H9 (cell line): ENCODE measurements at regions not wholly inside any gene's neighbourhood (a gene's known extent, or its start where the extent isn't known, plus 50 kb on each side); places are given as distances from the start of the nearest gene placed in this dataset.

Experiments used
- DNase-seq: peaks from one replicate; pipeline ENCODE4 v3.0.0-alpha.2; 2017
- H2AFZ ChIP-seq: one replicate; pipeline ENCODE4 v1.6.1; 2013; ENCODE audit warnings: mild to moderate bottlenecking, low read length, control low read depth, moderate library complexity
- H2AK5ac ChIP-seq: 2 replicates; pipeline ENCODE4 v1.6.1; 2013; ENCODE audit warnings: low read length, control low read depth, mixed read lengths; ENCODE audit not compliant: insufficient read length
- H2BK120ac ChIP-seq: one replicate; pipeline ENCODE4 v1.6.1; 2013; ENCODE audit warnings: low read depth, mild to moderate bottlenecking, low read length, control low read depth, inconsistent platforms; ENCODE audit not compliant: poor library complexity, severe bottlenecking
- H2BK12ac ChIP-seq: 2 replicates; pipeline ENCODE4 v1.6.1; 2013; ENCODE audit warnings: low read length, control low read depth, mixed read lengths, low read depth; ENCODE audit not compliant: insufficient read length
- H2BK15ac ChIP-seq: 2 replicates; pipeline ENCODE4 v1.6.1; 2013; ENCODE audit warnings: low read depth, low read length, control low read depth
- H2BK20ac ChIP-seq: one replicate; pipeline ENCODE4 v1.6.1; 2013; ENCODE audit warnings: low read depth, mild to moderate bottlenecking, low read length, control low read depth, inconsistent platforms; ENCODE audit not compliant: poor library complexity, severe bottlenecking
- H2BK5ac ChIP-seq: 2 replicates; pipeline ENCODE4 v1.6.1; 2013; ENCODE audit warnings: low read length, control low read depth, mixed read lengths; ENCODE audit not compliant: insufficient read length
- H3K14ac ChIP-seq: 2 replicates; pipeline ENCODE4 v1.6.1; 2013; ENCODE audit warnings: low read length, control low read depth; ENCODE audit not compliant: insufficient read depth
- H3K18ac ChIP-seq: 2 replicates; pipeline ENCODE4 v1.6.1; 2013; ENCODE audit warnings: low read depth, mild to moderate bottlenecking, mixed read lengths, low read length, control low read depth; ENCODE audit not compliant: insufficient read length
- H3K23ac ChIP-seq: 2 replicates; pipeline ENCODE4 v1.6.1; 2013; ENCODE audit warnings: low read length, control low read depth, mixed read lengths, low read depth; ENCODE audit not compliant: insufficient read length
- H3K23me2 ChIP-seq: 2 replicates; pipeline ENCODE4 v1.6.1; 2013; ENCODE audit warnings: low read depth, mild to moderate bottlenecking, mixed read lengths, low read length, control low read depth; ENCODE audit not compliant: insufficient read length, poor library complexity, severe bottlenecking
- H3K27ac ChIP-seq: 2 replicates; pipeline ENCODE4 v1.5.1; 2013; ENCODE audit warnings: low read length, control low read depth, mixed read lengths, low read depth; ENCODE audit not compliant: insufficient read length
- H3K27me3 ChIP-seq: 2 replicates; pipeline ENCODE4 v1.6.1; 2013; ENCODE audit warnings: low read length, control low read depth, inconsistent platforms; ENCODE audit not compliant: insufficient read depth
- H3K4ac ChIP-seq: 2 replicates; pipeline ENCODE4 v1.6.1; 2013; ENCODE audit warnings: low read depth, mild to moderate bottlenecking, control low read depth, inconsistent platforms, low read length, moderate library complexity
- H3K4me1 ChIP-seq: 2 replicates; pipeline ENCODE4 v1.6.1; 2013; ENCODE audit warnings: low read length, control low read depth, inconsistent platforms; ENCODE audit not compliant: insufficient read depth
- H3K4me2 ChIP-seq: 2 replicates; pipeline ENCODE4 v1.6.1; 2013; ENCODE audit warnings: low read length, control low read depth, mixed read lengths; ENCODE audit not compliant: insufficient read length, insufficient read depth
- H3K56ac ChIP-seq: 2 replicates; pipeline ENCODE4 v1.6.1; 2013; ENCODE audit warnings: low read depth, mild to moderate bottlenecking, mixed read lengths, low read length, control low read depth; ENCODE audit not compliant: insufficient read length
- H3K79me1 ChIP-seq: 2 replicates; pipeline ENCODE4 v1.6.1; 2013; ENCODE audit warnings: low read depth, mild to moderate bottlenecking, moderate library complexity, low read length, control low read depth, inconsistent platforms; ENCODE audit not compliant: insufficient read depth, poor library complexity, severe bottlenecking
- H3K79me2 ChIP-seq: 2 replicates; pipeline ENCODE4 v1.6.1; 2013; ENCODE audit warnings: low read length, control low read depth, inconsistent platforms; ENCODE audit not compliant: insufficient read depth
- H3K9ac ChIP-seq: 2 replicates; pipeline ENCODE4 v1.6.1; 2013; ENCODE audit warnings: low read length, control low read depth, mixed read lengths; ENCODE audit not compliant: insufficient read length; ENCODE audit errors: extremely low read depth
- H3K9me3 ChIP-seq: one replicate; pipeline ENCODE4 v1.6.1; 2013; ENCODE audit warnings: low read depth, low read length, inconsistent platforms; ENCODE audit not compliant: control insufficient read depth
- H3T11ph ChIP-seq: one replicate; pipeline ENCODE4 v1.6.1; 2013; ENCODE audit warnings: mild to moderate bottlenecking, low read length, control low read depth, inconsistent platforms
- H4K20me1 ChIP-seq: one replicate; pipeline ENCODE4 v1.6.1; 2013; ENCODE audit not compliant: control insufficient read depth, insufficient read length, insufficient read depth
- H4K5ac ChIP-seq: 2 replicates; pipeline ENCODE4 v1.6.1; 2013; ENCODE audit warnings: low read depth, mild to moderate bottlenecking, mixed read lengths, low read length, control low read depth; ENCODE audit not compliant: insufficient read length
- H4K8ac ChIP-seq: replicated peaks from 2 replicates; pipeline ENCODE4 v1.6.1; 2013; ENCODE audit warnings: low read length, control low read depth, mixed read lengths, low read depth; ENCODE audit not compliant: insufficient read length
- H4K91ac ChIP-seq: 2 replicates; pipeline ENCODE4 v1.6.1; 2013; ENCODE audit warnings: low read depth, mild to moderate bottlenecking, moderate library complexity, mixed read lengths, low read length, control low read depth; ENCODE audit not compliant: insufficient read length
- H3K27ac Mint-ChIP-seq, 3 experiments: 2 replicates in 2 of 3; 3 replicates in 1 of 3; pipeline ENCODE4 v1.8.0; 2020 to 2021; ENCODE audit warnings: mixed read lengths in 3 of 3, mild to moderate bottlenecking in 1 of 3, moderate library complexity in 1 of 3
- H3K27me3 Mint-ChIP-seq: 2 replicates; pipeline ENCODE4 v1.8.0; 2021; ENCODE audit warnings: low read depth, mild to moderate bottlenecking, moderate library complexity, mixed read lengths
- H3K36me3 Mint-ChIP-seq, 3 experiments: 2 replicates in 2 of 3; 3 replicates in 1 of 3; pipeline ENCODE4 v1.8.0; 2020 to 2021; ENCODE audit warnings: low read depth in 3 of 3, mixed read lengths in 3 of 3; ENCODE audit not compliant: insufficient read depth in 1 of 3
- H3K4me1 Mint-ChIP-seq, 2 experiments: 2 replicates each; pipeline ENCODE4 v1.8.0; 2020; ENCODE audit warnings: mixed read lengths in 2 of 2
- H3K4me3 Mint-ChIP-seq, 2 experiments: 2 replicates in 1 of 2; 3 replicates in 1 of 2; pipeline ENCODE4 v1.8.0; 2020 to 2021; ENCODE audit warnings: mild to moderate bottlenecking in 2 of 2, mixed read lengths in 2 of 2, moderate library complexity in 1 of 2
- H3K9me3 Mint-ChIP-seq, 2 experiments: 2 replicates in 1 of 2; 3 replicates in 1 of 2; pipeline ENCODE4 v1.8.0; 2020; ENCODE audit warnings: mild to moderate bottlenecking in 2 of 2, mixed read lengths in 2 of 2, moderate library complexity in 1 of 2
- WGBS: extraction: QIAGEN DNeasy Blood & Tissue Kit; methylation state at CpG from one replicate; pipeline ENCODE4 v1.1.7; 2013; ENCODE audit warnings: missing lambda C conversion rate, low lambda C conversion rate, mixed read lengths; ENCODE audit not compliant: insufficient read length; ENCODE audit errors: extremely low coverage; 5-methylcytosine and 5-hydroxymethylcytosine counted together
- TF ChIP-seq, protein P1 (sequence below): fragments of 200-600 bp; sonication (generic); conservative IDR thresholded peaks from 3 replicates; pipeline ENCODE4 v1.8.0; 2021; ENCODE audit warnings: antibody characterized with exemption, mild to moderate bottlenecking

DNA sequence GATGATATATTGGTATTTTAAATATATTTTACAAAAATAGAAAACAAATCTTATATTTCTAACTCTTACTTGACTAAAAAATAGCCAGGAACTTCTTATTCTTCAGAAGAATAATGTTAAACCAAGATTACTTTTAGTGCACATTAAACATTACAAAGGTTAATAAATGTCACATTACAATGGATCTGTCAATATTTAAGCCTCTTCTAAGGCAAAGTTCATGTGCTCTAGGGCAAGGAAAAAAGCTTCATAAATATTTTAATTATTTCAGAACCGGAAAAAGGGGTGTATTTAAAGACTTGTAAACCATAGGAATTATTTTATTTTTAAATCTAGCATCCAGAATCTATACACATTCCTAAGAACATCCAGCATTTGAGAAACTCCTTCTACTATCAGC lies 166.9 kb upstream of the ROBO2 start:
- H2BK5ac ChIP-seq = no peak overlapping the region
- no peaks in the 10 kb centered on the region for H3K23me2 ChIP-seq
- H3K27me3 Mint-ChIP-seq = no peaks in the 10 kb centered on the region
- H3K27ac Mint-ChIP-seq = no peak overlapping the region
- H3K9me3 ChIP-seq = no peaks in the 10 kb centered on the region
- no peak overlapping the region for H3K4me3 Mint-ChIP-seq
- H3K23ac ChIP-seq = no peak overlapping the region
- H2BK15ac ChIP-seq = no peak overlapping the region
- H2AK5ac ChIP-seq = no peak overlapping the region
- H3T11ph ChIP-seq = no peak overlapping the region
- H3K14ac ChIP-seq = no peak overlapping the region
- H3K9me3 Mint-ChIP-seq = no peaks in the 10 kb centered on the region; a peak in 1 of 5 replicates
- no peak for DNase-seq
- peaks cover 0 to 5% (median 0%) of the 10 kb centered on the region in 3 experiments; a peak in 2 of 7 replicates for H3K36me3 Mint-ChIP-seq
- no peak overlapping the region for H4K8ac ChIP-seq
- no peaks in the 10 kb centered on the region for H3K79me2 ChIP-seq
- H3K27me3 ChIP-seq = no peaks in the 10 kb centered on the region
- no peak overlapping the region for H4K91ac ChIP-seq
- no peaks in the 10 kb centered on the region for H4K20me1 ChIP-seq
- H3K4me2 ChIP-seq = no peak overlapping the region
- H3K4me1 Mint-ChIP-seq = peaks cover 6 to 7% of the 10 kb centered on the region in 2 experiments; a peak in 3 of 4 replicates
- no peak overlapping the region for H4K5ac ChIP-seq
- no peak overlapping the region for H2AFZ ChIP-seq
- H3K9ac ChIP-seq = no peak overlapping the region
- no peak overlapping the region for H3K4ac ChIP-seq
- H2BK20ac ChIP-seq = no peak overlapping the region
- H3K79me1 ChIP-seq = no peaks in the 10 kb centered on the region
- H2BK12ac ChIP-seq = no peak overlapping the region
- H3K18ac ChIP-seq = no peak overlapping the region
- H3K56ac ChIP-seq = no peak overlapping the region
- 0 out of 2 replicates have a peak, but pooled peaks cover 3% of the 10 kb centered on the region for H3K4me1 ChIP-seq
- TF ChIP-seq, protein P1, sequence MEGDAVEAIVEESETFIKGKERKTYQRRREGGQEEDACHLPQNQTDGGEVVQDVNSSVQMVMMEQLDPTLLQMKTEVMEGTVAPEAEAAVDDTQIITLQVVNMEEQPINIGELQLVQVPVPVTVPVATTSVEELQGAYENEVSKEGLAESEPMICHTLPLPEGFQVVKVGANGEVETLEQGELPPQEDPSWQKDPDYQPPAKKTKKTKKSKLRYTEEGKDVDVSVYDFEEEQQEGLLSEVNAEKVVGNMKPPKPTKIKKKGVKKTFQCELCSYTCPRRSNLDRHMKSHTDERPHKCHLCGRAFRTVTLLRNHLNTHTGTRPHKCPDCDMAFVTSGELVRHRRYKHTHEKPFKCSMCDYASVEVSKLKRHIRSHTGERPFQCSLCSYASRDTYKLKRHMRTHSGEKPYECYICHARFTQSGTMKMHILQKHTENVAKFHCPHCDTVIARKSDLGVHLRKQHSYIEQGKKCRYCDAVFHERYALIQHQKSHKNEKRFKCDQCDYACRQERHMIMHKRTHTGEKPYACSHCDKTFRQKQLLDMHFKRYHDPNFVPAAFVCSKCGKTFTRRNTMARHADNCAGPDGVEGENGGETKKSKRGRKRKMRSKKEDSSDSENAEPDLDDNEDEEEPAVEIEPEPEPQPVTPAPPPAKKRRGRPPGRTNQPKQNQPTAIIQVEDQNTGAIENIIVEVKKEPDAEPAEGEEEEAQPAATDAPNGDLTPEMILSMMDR = no peak
- H2BK120ac ChIP-seq = no peak overlapping the region
- no peak overlapping the region for H3K27ac ChIP-seq
- WGBS = no CpG with 5 or more reads among the region's 1 CpG
